H1 (cell line): ENCODE measurements at regions not wholly inside any gene's neighbourhood (a gene's known extent, or its start where the extent isn't known, plus 50 kb on each side); places are given as distances from the start of the nearest gene placed in this dataset.

Experiments
- CTCF ChIA-PET: fragments of 300-600 bp; sonication (Branson Sonifier 250); formaldehyde crosslinking; loops from one replicate; lab custom pipeline; 2021; ENCODE audit not compliant: partially characterized antibody; lab: Charles Lee
- POLR2A ChIA-PET: fragments of 300-600 bp; sonication (Branson Sonifier 250); formaldehyde crosslinking; loops from one replicate; lab custom pipeline; 2021; ENCODE audit warnings: inconsistent platforms; ENCODE audit not compliant: partially characterized antibody; lab: Charles Lee
- DNase-seq, 2 experiments: peaks; one replicate each; pipeline versions ENCODE4 v3.0.0 to v3.0.0-alpha.2; 2010 to 2022; ENCODE audit warnings: low spot score in 2 of 2, low read depth in 1 of 2, mixed read lengths in 1 of 2
- FAIRE-seq: peaks from 2 replicates; lab custom pipeline; 2011; peaks lifted over from hg19 to GRCh38; lab: Jason Lieb, UNC
- H2AFZ ChIP-seq: 2 replicates; pipeline ENCODE4 v1.8.1; 2012; ENCODE audit warnings: low read length, inconsistent platforms
- H2AK5ac ChIP-seq: 2 replicates; pipeline ENCODE4 v1.6.1; 2013; ENCODE audit warnings: low read depth, low read length
- H2BK120ac ChIP-seq: replicated peaks from 2 replicates; pipeline ENCODE3; 2013; ENCODE audit warnings: low read depth, low read length, inconsistent platforms
- H2BK12ac ChIP-seq: 2 replicates; pipeline ENCODE4 v1.6.1; 2013; ENCODE audit warnings: low read depth, low read length
- H2BK15ac ChIP-seq: 2 replicates; pipeline ENCODE4 v1.6.1; 2013; ENCODE audit warnings: low read length
- H2BK20ac ChIP-seq: 2 replicates; pipeline ENCODE4 v1.6.1; 2013; ENCODE audit warnings: low read length
- H2BK5ac ChIP-seq: 2 replicates; pipeline ENCODE4 v1.6.1; 2013; ENCODE audit warnings: low read depth, low read length
- H3K14ac ChIP-seq: 2 replicates; pipeline ENCODE4 v1.6.1; 2013; ENCODE audit warnings: inconsistent platforms; ENCODE audit not compliant: insufficient read length
- H3K18ac ChIP-seq: 2 replicates; pipeline ENCODE4 v1.6.1; 2013; ENCODE audit warnings: low read length; ENCODE audit errors: extremely low read depth
- H3K23ac ChIP-seq: 2 replicates; pipeline ENCODE4 v1.6.1; 2013; ENCODE audit warnings: inconsistent platforms; ENCODE audit not compliant: insufficient read length
- H3K23me2 ChIP-seq: 2 replicates; pipeline ENCODE4 v1.6.1; 2013; ENCODE audit warnings: low read depth, low read length
- H3K27ac ChIP-seq: 2 replicates; pipeline ENCODE4 v1.6.1; 2011; ENCODE audit warnings: low read depth, low read length, inconsistent platforms
- H3K27me3 ChIP-seq, 4 experiments: replicated peaks in 1 of 4; 1 replicate in 1 of 4; 2 replicates in 3 of 4; pipeline versions ENCODE4 v1.6.1 to v1.8.1; 2011 to 2013; ENCODE audit warnings: low read length in 3 of 4, mild to moderate bottlenecking in 3 of 4, inconsistent platforms in 2 of 4, mixed read lengths in 2 of 4, moderate library complexity in 1 of 4; ENCODE audit not compliant: control insufficient read depth in 3 of 4, insufficient read depth in 3 of 4; ENCODE audit errors: extremely low read depth in 1 of 4
- H3K36me3 ChIP-seq, 4 experiments: 2 replicates each; pipeline versions ENCODE4 v1.6.1 to v1.8.1; 2011 to 2013; ENCODE audit warnings: mild to moderate bottlenecking in 4 of 4, low read length in 3 of 4, moderate library complexity in 2 of 4, control low read depth in 1 of 4, inconsistent platforms in 1 of 4; ENCODE audit not compliant: insufficient read depth in 4 of 4, control insufficient read depth in 2 of 4
- H3K4ac ChIP-seq: replicated peaks from 2 replicates; pipeline ENCODE3; 2013; ENCODE audit warnings: low read length, low read depth, mixed read lengths, inconsistent platforms; ENCODE audit not compliant: insufficient read length
- H3K4me1 ChIP-seq, 4 experiments: replicated peaks in 1 of 4; 1 replicate in 1 of 4; 2 replicates in 3 of 4; pipeline versions ENCODE4 v1.6.1 to v1.8.1; 2011 to 2013; ENCODE audit warnings: low read length in 3 of 4, inconsistent platforms in 2 of 4, mixed read lengths in 1 of 4; ENCODE audit not compliant: insufficient read depth in 4 of 4, control insufficient read depth in 3 of 4
- H3K4me2 ChIP-seq, 2 experiments: 2 replicates each; pipeline versions ENCODE4 v1.6.1 to v1.8.1; 2011 to 2013; ENCODE audit warnings: low read depth in 2 of 2, low read length in 2 of 2, control low read depth in 1 of 2, inconsistent platforms in 1 of 2, mild to moderate bottlenecking in 1 of 2; ENCODE audit not compliant: insufficient read depth in 1 of 2
- H3K4me3 ChIP-seq, 4 experiments: fragments of 200-600, 300-600 bp in 1 of 4; sonication (generic), shearing (Covaris generic), sonication (Bioruptor Twin) in 1 of 4; 2 replicates each; pipeline versions ENCODE4 v1.5.1 to v1.8.1; 2011 to 2016; ENCODE audit warnings: low read length in 4 of 4, low read depth in 3 of 4, control low read depth in 2 of 4, inconsistent platforms in 2 of 4, mild to moderate bottlenecking in 2 of 4, mixed read lengths in 1 of 4, moderate library complexity in 1 of 4; ENCODE audit not compliant: insufficient read depth in 2 of 4; ENCODE audit errors: extremely low read depth in 1 of 4
- H3K56ac ChIP-seq: replicated peaks from 2 replicates; pipeline ENCODE3; 2013; ENCODE audit warnings: low read depth, mild to moderate bottlenecking, mixed read lengths, low read length, inconsistent platforms; ENCODE audit not compliant: insufficient read length
- H3K79me1 ChIP-seq: 2 replicates; pipeline ENCODE4 v1.6.1; 2013; ENCODE audit warnings: low read depth, low read length, control low read depth
- H3K79me2 ChIP-seq, 2 experiments: 2 replicates each; pipeline versions ENCODE4 v1.6.1 to v1.8.1; 2012 to 2013; ENCODE audit warnings: low read length in 2 of 2, mild to moderate bottlenecking in 2 of 2, inconsistent platforms in 1 of 2; ENCODE audit not compliant: insufficient read depth in 2 of 2, control insufficient read depth in 1 of 2
- H3K9ac ChIP-seq, 4 experiments: replicated peaks in 1 of 4; 1 replicate in 1 of 4; 2 replicates in 3 of 4; pipeline versions ENCODE4 v1.6.1 to v1.8.1; 2011 to 2013; ENCODE audit warnings: low read depth in 3 of 4, low read length in 3 of 4, control low read depth in 2 of 4, mild to moderate bottlenecking in 2 of 4, moderate library complexity in 2 of 4, inconsistent platforms in 1 of 4; ENCODE audit errors: extremely low read depth in 1 of 4
- H3K9me3 ChIP-seq, 2 experiments: 2 replicates each; pipeline versions ENCODE4 v1.6.1 to v1.8.1; 2012 to 2013; ENCODE audit warnings: mild to moderate bottlenecking in 2 of 2, moderate library complexity in 2 of 2, control low read depth in 1 of 2, inconsistent platforms in 1 of 2, low read depth in 1 of 2, low read length in 1 of 2, mixed read lengths in 1 of 2; ENCODE audit not compliant: insufficient read depth in 2 of 2
- H4K20me1 ChIP-seq, 2 experiments: replicated peaks in 1 of 2; 2 replicates each; pipeline versions ENCODE3 to v1.8.1; 2011 to 2013; ENCODE audit warnings: inconsistent platforms in 2 of 2, low read length in 2 of 2, mild to moderate bottlenecking in 1 of 2; ENCODE audit not compliant: insufficient read depth in 2 of 2, control insufficient read depth in 1 of 2
- H4K5ac ChIP-seq: 2 replicates; pipeline ENCODE4 v1.6.1; 2013; ENCODE audit warnings: low read length, low read depth, mixed read lengths, inconsistent platforms; ENCODE audit not compliant: insufficient read length
- H4K8ac ChIP-seq: 2 replicates; pipeline ENCODE4 v1.8.0; 2013; ENCODE audit warnings: mild to moderate bottlenecking, moderate library complexity, low read length, inconsistent platforms; ENCODE audit not compliant: insufficient read depth; ENCODE audit errors: extremely low read depth
- H4K91ac ChIP-seq: replicated peaks from 2 replicates; pipeline ENCODE3; 2013; ENCODE audit warnings: low read length, mixed read lengths, inconsistent platforms; ENCODE audit not compliant: insufficient read length
- CTCF ChIP-seq, 3 experiments: IDR thresholded peaks; 1 replicate in 2 of 3; 2 replicates in 1 of 3; pipeline versions ENCODE4 v1.5.1 to v1.6.1; 2011; ENCODE audit warnings: low read length in 3 of 3, mild to moderate bottlenecking in 3 of 3, inconsistent platforms in 2 of 3, low read depth in 1 of 3, moderate library complexity in 1 of 3; ENCODE audit not compliant: insufficient read depth in 1 of 3; ENCODE audit errors: control extremely low read depth in 1 of 3
- EZH2 ChIP-seq: fragments of 200-600 bp; sonication (generic); IDR thresholded peaks from 2 replicates; pipeline ENCODE4 v1.7.1; 2012; ENCODE audit warnings: low read depth, mild to moderate bottlenecking, moderate library complexity, low read length, inconsistent platforms; ENCODE audit not compliant: severe bottlenecking
- HDAC2 ChIP-seq, 2 experiments: fragments of 300-600 bp in 1 of 2; sonication (generic) in 1 of 2; IDR thresholded peaks; 2 replicates each; pipeline ENCODE4 v1.6.1; 2011 to 2012; ENCODE audit warnings: low read depth in 2 of 2, low read length in 2 of 2, mild to moderate bottlenecking in 2 of 2, moderate library complexity in 2 of 2, borderline replicate concordance in 1 of 2, inconsistent platforms in 1 of 2
- HDAC6 ChIP-seq: IDR thresholded peaks from one replicate; pipeline ENCODE4 v1.7.1; 2012; ENCODE audit warnings: low read depth, mild to moderate bottlenecking, inconsistent platforms, low read length, moderate library complexity
- JUND ChIP-seq: IDR thresholded peaks from 2 replicates; pipeline ENCODE4 v1.6.1; 2011; ENCODE audit warnings: mild to moderate bottlenecking, improper control_type of control experiment, low read length
- MAFK ChIP-seq: IDR thresholded peaks from 2 replicates; pipeline ENCODE4 v1.6.1; 2012; ENCODE audit warnings: low read depth, mild to moderate bottlenecking, improper control_type of control experiment, low read length
- POLR2A ChIP-seq, 2 experiments: IDR thresholded peaks; 1 replicate in 1 of 2; 2 replicates in 1 of 2; pipeline ENCODE4 v1.6.1; 2011; ENCODE audit warnings: low read depth in 2 of 2, low read length in 2 of 2, mild to moderate bottlenecking in 2 of 2; ENCODE audit errors: control extremely low read depth in 1 of 2
- RAD21 ChIP-seq, 2 experiments: IDR thresholded peaks in 1 of 2; conservative IDR thresholded peaks in 1 of 2; 2 replicates each; pipeline ENCODE4 v1.6.1; 2011; ENCODE audit warnings: low read depth in 2 of 2, low read length in 2 of 2, improper control_type of control experiment in 1 of 2, inconsistent platforms in 1 of 2, mild to moderate bottlenecking in 1 of 2, moderate library complexity in 1 of 2
- RBBP5 ChIP-seq: IDR thresholded peaks from 2 replicates; pipeline ENCODE4 v1.7.1; 2012; ENCODE audit warnings: low read depth, mild to moderate bottlenecking, inconsistent platforms, low read length, moderate library complexity, borderline replicate concordance
- SIX5 ChIP-seq: IDR thresholded peaks from 2 replicates; pipeline ENCODE4 v1.6.1; 2011; ENCODE audit warnings: mild to moderate bottlenecking, low read depth, low read length
- TAF7 ChIP-seq: optimal IDR thresholded peaks from 2 replicates; pipeline ENCODE3; 2011; ENCODE audit warnings: low read depth, mild to moderate bottlenecking, inconsistent platforms, low read length, moderate library complexity, borderline replicate concordance
- WGBS, 2 experiments: shearing (Covaris generic) in 1 of 2; methylation state at CpG; one replicate each; pipeline versions ENCODE4 v1.1.6 to v1.1.7; 2013 to 2015; ENCODE audit warnings: low lambda C conversion rate in 2 of 2, mixed read lengths in 2 of 2, inconsistent platforms in 1 of 2, low coverage in 1 of 2, missing lambda C conversion rate in 1 of 2; ENCODE audit not compliant: insufficient replicate concordance in 2 of 2, insufficient coverage in 1 of 2, insufficient read length in 1 of 2; ENCODE audit errors: extremely low coverage in 1 of 2, missing lambda C conversion rate in 1 of 2; 5-methylcytosine and 5-hydroxymethylcytosine counted together

- POLR2A ChIA-PET: no interaction called here
- TF ChIP-seq EZH2 (no peak), HDAC6 (no peak), MAFK (no peak), RAD21 (IDR thresholded peaks at IDR 0.05 in 1 of 2, conservative IDR thresholded peaks at IDR 0.05 in 1 of 2; ENCODE audit: low read depth in 2 of 2, low read length in 2 of 2) (peak; percentile 34 to 37), RBBP5 (no peak), TAF7 (no peak), JUND (no peak), POLR2A (IDR thresholded peaks at IDR 0.05; ENCODE audit: control extremely low read depth in 1 of 2, low read depth in 2 of 2, low read length in 2 of 2) (no peak), HDAC2 (IDR thresholded peaks at IDR 0.05; ENCODE audit: borderline replicate concordance in 1 of 2, low read depth in 2 of 2, low read length in 2 of 2) (no peak), CTCF (IDR thresholded peaks at IDR 0.05; ENCODE audit: control extremely low read depth in 1 of 3, insufficient read depth in 1 of 3, low read depth in 1 of 3, low read length in 3 of 3) (peak; percentile 9 to 54 (median 52); a peak in 2 of 4 replicates), SIX5 (no peak)
Measured at GRCh38 chr4:117429061-117429460, 343.7 kb upstream of the TRAM1L1 start.

More at GRCh38 chr4:117429061-117429460, 343.7 kb upstream of the TRAM1L1 start:
- WGBS, 2 experiments: 100% methylated on average over 1 of the region's 2 CpGs; no CpG with 5 or more reads in 1 of the 2 experiments
- no peak overlapping the region for H3K14ac ChIP-seq
- H3K27ac ChIP-seq: no peak overlapping the region
- no peak overlapping the region for H3K18ac ChIP-seq
- H3K4me2 ChIP-seq: no peak overlapping the region
- H3K4me3 ChIP-seq: no peak overlapping the region
- H2AFZ ChIP-seq: no peak overlapping the region
- H2BK5ac ChIP-seq: no peak overlapping the region
- no peaks in the 10 kb centered on the region for H3K23me2 ChIP-seq
- H4K5ac ChIP-seq: no peak overlapping the region
- no peaks in the 10 kb centered on the region for H3K79me2 ChIP-seq
- H3K23ac ChIP-seq: no peak overlapping the region
- peak; percentile 5 to 51 for DNase-seq
- no peak overlapping the region for H3K56ac ChIP-seq
- no peak for FAIRE-seq
- H3K79me1 ChIP-seq: no peaks in the 10 kb centered on the region
- no peak overlapping the region for H2BK15ac ChIP-seq
- CTCF ChIA-PET: interaction anchor here (0.9 to 1.1 kb wide), 3 partner anchors 16 to 25 kb away, joined by 3 to 4 read pairs (median 3); no protein-coding TSS in a partner anchor
- H4K20me1 ChIP-seq: no peaks in the 10 kb centered on the region
- H3K27me3 ChIP-seq: no peaks in the 10 kb centered on the region
- H4K8ac ChIP-seq: peak overlapping the region; percentile 3; the same call in 1 of the 2 replicates
- no peaks in the 10 kb centered on the region for H3K36me3 ChIP-seq
- no peak overlapping the region for H2AK5ac ChIP-seq
- H2BK20ac ChIP-seq: no peak overlapping the region
- peaks cover 0 to 11% of the 10 kb centered on the region in 2 experiments; a peak in 2 of 4 replicates for H3K9me3 ChIP-seq
- H4K91ac ChIP-seq: no peak overlapping the region
- H3K4ac ChIP-seq: no peak overlapping the region
- no peak overlapping the region for H2BK12ac ChIP-seq
- H2BK120ac ChIP-seq: no peak overlapping the region
- H3K9ac ChIP-seq: no peak overlapping the region
- H3K4me1 ChIP-seq: no peaks in the 10 kb centered on the region
